ENCODE measurements at regions not wholly inside any gene's neighbourhood (a gene's known extent, or its start where the extent isn't known, plus 50 kb on each side); places are given as distances from the start of the nearest gene placed in this dataset.
"Not testable (repeated sequence)": the region's sequence is repeated elsewhere in the genome, so short reads cannot be mapped to it uniquely, and the experiment has no call there.

DNA sequence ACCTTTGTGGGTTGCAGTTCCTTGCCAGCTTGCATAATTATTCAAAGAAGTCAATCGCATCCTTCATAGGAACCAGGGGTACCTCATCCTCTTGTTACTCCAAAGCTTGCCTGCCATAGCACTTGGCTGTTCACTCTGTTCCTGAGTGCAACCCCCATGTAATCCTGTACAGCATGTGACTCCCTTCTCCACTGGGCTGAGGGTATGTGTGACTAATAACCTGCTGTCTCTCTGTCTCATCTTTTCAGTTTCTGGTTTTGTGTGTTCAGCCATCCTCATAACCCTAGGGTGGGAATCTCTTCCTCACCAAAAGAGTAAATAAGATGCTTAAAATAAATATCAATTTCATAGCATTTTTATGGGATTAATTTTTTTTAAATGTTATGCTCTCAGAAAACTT lies 351.9 kb downstream of the S1PR1 start:
- DNase-seq, result peak; percentile 61

DNA sequence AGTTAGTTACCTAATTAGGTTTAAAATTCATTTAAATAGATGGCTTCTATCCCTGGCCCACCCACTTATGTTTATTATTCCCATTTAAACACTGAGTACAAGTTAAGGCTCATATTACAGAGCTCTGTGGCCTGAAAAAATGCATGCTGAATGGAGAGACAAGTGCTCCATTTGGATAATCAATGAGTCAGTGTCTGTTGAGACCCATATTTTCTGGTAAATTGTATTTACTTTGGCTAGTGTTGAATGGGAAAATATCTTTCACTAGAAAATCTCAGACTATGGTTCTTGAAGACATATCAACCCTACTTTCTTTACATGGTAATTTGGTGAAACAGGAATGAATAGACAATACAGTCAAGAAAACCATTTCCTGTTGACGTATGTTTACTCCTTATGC lies 356.0 kb downstream of the S1PR1 start:
- DNase-seq, result peak; percentile 59

DNA sequence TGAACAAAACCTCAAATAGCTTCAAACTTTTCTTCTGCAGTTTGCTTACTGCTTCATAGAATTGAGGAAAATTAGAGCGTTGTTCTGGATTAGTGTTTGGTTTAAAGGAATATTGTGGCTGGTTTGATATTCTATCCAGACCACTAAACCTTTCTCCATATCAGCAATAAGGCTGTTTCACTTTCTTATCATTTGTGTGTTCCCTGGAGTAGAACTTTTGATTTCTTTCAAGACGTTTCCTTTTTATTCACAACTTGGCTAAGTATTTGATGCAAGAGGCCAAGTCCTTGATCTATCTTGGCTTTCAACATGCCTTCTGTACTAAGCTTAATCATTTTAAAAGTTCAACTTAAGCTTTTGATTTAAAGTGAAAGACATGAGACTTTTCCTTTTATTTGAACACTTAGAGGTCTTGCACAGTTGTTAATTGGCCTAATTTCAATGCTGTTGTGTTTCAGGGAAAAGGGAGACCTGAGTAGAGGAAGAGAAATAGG lies 359.1 kb downstream of the S1PR1 start:
- no peak for DNase-seq

DNA sequence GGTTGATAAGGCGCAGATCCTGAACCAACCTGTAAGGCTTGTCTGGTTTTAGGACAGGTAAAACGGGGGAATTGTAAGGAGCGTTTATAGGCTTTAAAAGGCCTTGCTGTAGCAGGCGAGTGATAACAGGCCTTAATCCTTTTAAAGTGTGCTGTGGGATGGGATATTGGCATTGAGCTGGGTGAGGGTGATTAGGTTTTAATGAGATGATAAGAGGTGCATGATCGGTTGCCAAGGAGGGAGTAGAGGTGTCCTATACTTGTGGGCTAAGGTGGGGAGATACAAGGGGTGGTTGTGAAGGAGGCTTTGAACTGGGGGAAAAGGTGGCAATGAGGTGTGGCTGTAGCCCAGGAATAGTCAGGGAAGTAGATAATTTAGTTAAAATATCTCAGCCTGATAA lies 363.8 kb downstream of the S1PR1 start:
- not testable (repeated sequence) for DNase-seq

DNA sequence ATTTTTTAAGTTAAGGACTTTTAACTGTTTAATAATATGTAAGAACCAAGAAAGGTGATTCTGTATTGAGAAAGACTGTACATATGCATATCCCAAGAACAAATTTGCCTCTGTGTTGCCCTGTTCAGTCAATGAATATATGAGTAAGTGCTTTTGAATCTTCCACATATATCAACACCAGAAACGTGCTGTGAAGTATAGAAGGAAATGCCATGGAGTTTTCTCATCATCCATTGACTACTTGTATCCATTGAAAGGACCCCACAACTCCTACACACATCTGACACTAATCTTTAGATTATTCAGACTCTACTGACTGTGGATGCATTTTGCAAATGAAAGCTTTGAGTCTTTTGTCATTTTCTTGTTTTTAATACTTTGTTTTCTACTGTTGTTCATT lies 366.9 kb downstream of the S1PR1 start:
- DNase-seq, result no peak

DNA sequence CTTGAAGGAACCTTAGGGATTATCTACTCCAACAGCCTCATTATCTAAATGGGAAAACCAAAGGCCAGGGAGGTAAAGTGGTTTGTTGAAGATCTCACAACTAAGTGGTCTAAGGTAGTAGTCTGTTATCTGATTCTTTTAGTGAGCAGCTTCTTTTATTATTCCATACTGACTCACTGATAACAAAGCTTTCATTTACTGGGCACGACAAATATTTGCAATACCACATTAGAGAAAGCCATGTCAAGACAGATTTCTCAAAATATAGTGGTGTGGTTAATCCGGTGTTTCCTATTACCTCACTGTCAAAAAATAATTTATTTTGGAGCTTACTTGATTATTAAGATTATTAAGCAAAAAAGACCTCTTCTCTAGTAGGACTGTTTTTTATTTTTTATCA lies 369.1 kb downstream of the S1PR1 start:
- DNase-seq, result no peak

DNA sequence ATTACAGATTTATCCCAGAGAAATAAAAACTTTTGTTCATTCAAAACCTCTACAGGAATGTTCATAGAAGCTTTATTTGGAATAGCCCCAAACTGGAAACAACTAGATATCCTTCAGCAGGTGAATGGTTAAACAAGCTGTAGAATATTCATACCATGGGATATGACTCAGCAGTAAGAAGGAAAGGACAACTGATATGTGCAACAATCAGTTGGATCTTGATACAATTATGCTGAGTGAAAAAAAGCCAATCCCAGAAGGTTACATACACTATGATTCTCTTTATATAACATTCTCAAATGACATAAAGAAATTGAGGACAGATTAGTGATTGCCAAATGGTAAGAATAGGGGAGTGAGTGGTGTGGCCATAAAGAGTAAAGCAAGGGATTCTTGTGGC lies 376.7 kb downstream of the S1PR1 start:
- peak; percentile 55 for DNase-seq

DNA sequence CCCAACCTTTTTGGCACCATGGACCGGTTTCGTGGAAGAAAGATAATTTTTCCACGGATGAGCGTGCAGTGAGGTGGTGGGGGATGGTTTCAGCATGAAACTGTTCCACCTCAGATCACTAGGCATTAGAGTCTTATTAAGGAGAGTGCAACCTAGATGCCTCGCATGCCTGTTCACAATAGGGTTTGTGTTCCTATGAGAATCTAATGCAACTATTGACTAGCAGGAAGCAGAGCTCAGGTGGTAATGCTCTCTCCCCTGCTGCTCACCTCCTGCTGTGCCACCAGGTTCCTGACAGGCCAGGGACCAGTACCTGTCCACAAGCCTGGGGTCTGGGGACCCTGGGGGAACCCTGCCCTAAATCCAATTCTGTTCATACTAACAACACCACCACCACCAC lies 377.8 kb downstream of the OLFM3 start:
- DNase-seq, result no peak

DNA sequence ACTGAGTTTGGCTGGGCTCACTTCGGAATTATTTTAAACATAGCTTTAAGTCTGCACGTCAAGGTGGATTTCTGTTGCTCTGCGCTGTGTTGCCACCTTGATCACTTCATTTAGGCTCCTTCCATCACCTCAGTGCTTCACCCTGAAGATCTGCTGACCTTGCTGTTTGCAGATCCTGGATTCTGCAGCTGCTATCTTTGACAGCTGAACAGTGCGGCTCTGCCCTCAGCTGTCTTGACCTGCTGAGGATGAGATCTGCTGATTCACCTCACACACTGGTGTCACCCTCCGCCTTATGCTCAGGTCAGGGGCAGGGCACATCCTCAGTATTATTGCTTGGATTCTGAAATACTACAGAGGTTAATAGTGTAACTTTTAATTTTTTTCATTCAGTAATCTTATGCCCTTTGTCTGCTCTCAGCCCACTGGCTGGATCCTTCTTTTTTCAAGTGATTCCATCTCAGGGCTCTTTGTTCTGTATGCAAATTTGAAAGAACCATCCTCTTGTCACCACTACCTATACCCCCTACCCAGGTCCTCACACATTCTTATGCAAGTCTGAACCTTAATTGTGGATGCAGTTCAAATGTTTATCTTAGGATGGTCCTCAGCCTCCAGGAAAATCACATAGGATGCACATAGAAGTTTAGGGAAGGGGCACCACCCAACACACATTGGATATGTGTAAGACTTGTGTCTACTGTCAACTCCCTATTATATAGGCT lies 364.0 kb downstream of the OLFM3 start:
- peak; percentile 69 for DNase-seq

DNA sequence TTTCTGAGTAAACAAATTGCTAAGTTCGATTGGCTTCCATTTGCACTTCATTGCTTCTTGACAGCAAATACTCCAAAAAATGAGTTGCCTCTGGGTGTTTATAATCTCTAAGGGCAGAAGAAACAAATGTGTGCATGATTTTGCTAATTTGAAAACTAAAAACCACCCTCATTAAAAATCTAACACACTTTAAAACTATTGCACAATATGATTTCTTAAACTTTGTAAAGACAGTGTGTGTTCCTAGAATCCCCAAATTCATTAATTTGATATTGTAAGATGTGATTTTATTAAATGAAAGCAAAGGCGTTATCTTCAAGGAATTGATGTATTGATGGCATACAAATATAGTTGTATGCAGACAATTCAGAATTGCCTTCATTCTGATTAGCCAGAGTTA lies 350.9 kb downstream of the OLFM3 start:
- no peak for DNase-seq

DNA sequence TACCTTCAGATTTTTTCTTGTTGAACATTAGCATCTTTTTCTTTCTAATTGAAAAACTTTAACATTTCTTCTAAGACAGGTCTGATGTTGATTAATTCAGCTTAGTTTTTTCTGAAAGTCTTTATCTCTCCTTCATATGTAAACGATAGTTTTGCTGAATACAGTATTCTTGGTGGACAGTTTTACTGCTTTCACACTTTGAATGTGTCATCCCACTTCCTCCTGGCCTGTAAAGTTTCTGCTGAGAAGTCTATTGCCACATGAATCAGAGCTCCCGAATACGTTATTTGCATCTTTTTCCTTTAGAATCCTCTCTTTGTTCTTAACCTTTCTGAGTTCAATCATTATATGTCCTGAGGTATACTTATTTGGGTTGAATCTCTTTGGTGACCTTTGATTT lies 344.2 kb downstream of the OLFM3 start:
- DNase-seq, result peak; percentile 37

DNA sequence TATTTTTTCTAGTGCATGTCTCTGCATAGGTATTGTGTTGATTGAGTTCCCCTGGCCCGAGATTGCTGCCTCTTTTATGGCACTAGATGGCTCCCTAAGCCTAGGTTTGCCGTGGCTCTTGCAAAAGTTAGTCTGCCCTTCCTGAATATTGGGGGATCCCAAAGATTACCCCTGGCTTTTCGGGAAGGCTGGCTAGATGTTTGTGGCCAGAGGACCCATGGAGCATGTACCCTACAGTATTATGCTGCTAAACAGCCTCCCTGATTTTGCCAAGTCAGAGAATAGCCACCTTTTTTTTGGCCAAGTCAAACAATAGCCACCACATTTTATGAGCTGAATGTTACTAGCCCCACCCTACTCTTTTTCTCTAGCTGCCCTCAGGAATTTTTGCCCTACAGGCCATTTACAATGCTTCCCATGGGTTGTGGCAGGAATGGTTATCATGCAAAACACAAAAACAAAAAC lies 343.2 kb downstream of the OLFM3 start:
- DNase-seq, result peak; percentile 81

DNA sequence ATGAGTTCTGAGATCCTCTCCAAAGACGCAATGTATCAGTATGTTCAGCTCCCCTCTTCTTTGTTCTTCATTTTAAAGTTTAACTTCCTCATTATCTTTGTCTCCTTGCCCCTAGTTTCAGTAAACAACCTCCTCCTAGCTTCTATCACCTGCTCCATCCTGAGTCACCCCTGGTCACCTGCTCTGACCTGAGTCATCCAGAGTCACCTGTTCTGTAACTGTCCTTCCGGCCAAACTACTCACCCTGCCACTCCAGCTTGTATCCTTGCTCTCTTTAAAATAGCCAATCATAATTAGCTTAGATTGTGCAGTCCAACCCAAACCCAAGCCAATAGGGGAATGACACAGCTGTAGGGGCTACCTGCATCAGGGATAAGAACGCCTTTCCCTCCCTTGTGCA lies 332.0 kb downstream of the OLFM3 start:
- DNase-seq, result peak; percentile 97

DNA sequence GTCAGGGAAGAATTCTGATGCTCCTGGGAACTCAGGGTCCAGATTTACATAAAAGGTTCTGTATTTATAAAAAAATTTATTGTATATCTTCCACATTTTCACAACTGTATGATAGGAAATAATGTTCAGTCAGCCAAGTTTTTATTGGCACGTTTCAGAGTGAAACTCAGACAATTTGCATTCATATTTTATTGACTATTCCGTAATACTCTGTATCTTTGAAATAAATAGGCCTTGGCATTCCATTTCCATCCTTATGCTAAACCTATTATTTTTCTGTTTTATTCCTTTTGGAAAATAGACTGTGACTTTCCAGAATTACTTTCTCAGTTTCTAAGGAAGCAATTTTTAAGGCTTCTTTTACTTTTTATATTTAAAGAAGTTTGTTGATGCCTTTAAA lies 329.0 kb downstream of the OLFM3 start:
- no peak for DNase-seq

DNA sequence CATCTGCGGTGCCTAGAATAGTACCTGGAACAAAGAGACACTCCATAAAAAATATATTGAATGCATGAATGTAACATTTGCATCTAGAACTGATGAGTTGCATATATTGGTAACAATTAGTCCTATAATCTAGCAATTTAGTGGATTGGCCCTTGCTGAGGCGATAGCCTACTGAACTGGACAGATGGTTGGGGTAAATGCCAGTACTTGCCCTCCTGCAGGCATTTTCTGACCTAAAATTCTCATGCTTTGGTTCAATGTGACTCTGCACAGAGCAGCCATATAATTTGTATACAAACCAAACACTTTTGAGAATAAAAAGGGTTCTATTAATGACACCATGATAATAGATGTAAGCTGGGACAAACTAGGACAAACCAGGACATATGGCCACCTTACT lies 313.6 kb downstream of the OLFM3 start:
- DNase-seq, result no peak

DNA sequence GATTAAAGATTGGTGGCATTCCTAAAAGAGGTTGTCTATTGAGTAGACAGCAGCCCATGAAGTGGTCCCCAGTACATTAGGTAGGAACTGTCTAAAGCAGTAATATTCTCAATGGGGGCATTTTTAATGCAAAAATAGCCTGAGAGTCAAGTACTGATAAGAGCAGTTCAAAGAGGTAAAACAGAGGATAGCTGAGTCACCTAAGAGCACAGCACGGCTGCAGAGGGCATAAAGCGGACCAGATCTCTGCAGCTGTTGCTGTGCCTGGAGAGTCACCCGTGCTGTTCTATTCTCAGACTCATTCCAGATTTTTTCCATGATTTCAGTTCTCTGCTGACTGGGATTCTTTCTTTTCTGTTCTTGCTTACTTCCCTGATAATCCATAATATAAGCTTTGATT lies 313.2 kb downstream of the OLFM3 start:
- peak; percentile 60 for DNase-seq

DNA sequence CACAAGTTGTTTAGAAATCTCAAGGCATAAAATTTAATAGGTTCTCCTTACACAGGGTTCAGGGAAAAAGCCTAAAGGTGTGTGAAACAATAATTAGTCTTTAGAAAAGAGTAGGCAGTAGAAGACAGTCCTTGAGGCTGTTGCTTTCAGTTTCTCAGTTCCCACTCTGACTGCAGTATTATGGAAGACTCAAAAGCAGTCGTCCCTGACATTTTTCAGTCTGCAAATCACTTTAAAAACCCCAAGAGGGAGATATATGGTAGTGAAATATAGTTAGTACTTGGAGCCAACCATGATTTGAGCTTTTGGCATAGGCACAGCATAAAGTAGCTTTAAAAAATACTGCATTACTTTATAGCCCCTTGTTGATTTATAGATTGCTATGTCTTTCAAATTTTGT lies 299.7 kb downstream of the OLFM3 start:
- peak; percentile 44 for DNase-seq

DNA sequence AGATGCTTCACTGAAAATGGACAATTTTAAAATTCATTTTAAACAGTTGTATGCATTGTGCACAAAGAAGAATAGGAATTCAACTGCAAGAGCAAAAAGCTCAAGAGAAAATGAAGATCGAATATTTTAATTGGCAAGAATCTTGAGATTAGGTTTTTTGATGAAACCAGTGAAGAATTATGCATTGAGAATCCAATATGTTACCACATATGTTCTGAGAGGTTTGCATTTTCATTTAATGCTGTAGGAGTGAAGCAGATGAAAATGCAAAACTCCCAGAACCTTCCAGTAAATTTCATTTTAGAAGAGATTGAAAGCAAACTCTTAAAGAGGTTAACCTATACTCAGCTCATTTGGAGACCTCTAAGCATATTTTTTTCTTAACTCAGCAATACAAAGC lies 298.0 kb downstream of the OLFM3 start:
- DNase-seq, result no peak

DNA sequence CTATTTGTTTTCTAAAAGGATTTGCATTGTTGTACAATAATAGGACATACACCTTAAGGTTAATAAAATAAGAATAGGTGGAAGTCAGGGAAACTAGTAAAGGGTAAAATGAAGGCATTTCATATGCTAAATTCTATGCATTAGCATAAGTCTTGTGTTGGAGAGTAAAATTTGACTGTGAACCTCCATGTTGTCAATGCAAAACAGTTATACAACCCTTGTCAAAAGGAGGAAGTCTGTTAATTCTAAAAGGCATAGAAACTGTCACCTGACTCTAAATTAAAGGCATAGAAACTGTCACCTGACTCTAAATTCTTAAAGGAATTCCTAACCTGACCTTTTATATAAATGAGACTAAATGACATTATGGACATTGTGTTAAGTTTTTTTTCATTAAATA lies 291.8 kb downstream of the OLFM3 start:
- DNase-seq, result no peak

DNA sequence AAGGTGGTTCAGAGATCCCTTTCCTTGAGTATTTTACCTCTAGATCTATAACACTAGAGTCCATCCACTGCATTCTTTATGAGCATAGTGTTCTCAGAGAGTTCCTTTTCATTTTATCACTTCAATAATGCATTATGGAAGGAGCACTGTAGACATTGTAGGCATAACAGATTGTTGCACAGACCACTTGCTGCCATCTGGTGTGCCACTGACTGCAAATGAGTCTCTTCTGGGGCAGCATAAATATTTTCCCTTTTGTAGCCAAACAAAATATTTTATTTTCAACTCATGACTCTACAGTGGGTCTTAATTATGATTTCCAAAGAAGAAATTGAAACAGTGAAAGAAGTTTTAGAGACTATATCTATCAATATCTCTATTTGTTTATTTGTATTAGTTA lies 290.4 kb downstream of the OLFM3 start:
- DNase-seq, result no peak

DNA sequence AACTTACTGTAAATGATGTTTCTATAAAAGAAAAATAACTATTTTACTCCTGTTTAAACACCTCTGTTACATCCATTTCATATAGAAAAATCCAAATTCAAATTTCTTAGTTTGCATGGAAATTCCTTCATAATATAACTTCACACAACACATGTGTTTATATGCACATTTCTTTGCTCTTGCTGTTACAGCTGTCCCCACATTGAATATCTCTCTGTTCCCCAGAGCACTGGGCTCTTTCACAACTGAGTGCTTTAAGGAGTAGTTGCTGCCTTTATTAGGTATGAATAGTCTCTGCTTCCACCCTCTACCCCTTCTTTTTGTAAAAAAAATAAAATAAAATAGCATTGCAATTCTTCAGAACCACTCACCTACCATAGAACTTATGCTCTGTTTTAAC lies 287.0 kb downstream of the OLFM3 start:
- no peak for DNase-seq

DNA sequence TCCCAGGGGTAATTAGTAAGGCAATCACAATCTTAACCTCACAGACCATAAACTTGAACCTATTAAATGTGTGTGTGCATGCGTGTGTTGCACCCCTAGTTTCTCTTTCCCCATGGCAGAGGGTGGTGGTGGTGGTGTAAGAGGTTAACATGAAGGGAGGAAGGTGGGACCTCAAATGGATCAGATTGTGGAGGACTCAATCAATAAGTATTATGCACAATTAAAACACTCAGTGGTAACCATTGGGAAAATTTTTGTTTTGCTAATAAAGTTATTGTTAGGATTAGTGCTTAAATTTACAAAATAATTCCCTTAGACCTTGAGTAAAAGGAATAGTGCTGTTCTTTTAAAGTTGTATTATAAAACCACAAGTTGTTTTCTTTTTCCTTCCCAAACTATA lies 283.0 kb downstream of the OLFM3 start:
- no peak for DNase-seq

DNA sequence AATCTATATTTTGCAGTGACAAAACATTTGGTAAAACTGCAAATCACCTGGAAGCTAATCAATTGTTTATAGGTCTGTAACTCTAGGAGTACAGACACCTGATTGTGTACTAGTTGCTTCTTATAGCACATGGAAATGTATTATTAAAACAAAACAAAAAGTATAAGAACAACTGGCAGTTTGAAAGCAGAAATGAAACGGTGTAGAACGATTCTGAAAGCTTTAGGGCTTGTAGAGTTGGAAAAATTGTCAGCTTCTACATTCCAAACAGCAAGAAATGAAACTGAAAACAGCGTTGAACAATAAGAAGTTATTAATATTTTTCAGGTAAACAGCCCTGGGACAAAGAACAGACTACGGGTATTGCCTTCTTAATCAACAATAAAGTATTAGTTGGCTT lies 273.3 kb downstream of the OLFM3 start:
- no peak for DNase-seq

DNA sequence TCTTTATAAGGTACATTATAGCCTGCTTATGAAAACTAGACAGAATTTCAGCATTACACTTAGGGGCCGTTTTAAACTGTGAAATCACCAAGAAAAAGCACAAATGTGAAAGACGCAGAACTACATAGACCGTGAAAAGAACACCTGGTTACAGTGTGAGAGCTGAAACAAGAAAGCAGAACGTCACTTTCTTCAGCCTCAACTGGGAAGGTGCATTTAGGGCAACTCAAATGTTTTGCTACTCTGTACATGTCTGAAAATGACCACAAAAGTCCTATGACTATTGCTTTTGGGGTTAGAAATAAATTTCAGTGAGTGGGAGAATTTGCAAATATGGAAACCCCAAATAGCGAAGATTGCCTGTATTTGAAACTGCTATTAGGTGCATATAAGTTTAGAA lies 268.7 kb downstream of the OLFM3 start:
- DNase-seq, result no peak

DNA sequence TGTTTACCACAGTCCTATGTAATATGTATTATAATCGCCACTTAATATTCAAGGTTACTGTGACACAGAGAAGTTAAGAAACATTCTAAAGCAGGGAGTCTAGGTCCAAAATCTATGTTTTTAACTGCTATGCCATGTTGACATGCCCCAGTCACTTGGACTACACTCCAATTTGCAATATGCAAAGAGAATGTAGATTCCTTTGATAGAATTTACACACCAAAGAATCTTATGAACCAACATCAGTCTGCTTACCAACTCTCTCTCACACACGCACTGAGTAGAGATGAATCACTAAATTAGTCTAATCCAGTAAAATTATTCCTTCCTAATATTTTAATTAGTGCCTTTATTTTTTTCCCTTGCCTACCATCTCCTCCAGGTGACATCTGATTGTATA lies 266.2 kb downstream of the OLFM3 start:
- no peak for DNase-seq
